ENCODE measurements at regions not wholly inside any gene's neighbourhood (a gene's known extent, or its start where the extent isn't known, plus 50 kb on each side); places are given as distances from the start of the nearest gene placed in this dataset.

DNA sequence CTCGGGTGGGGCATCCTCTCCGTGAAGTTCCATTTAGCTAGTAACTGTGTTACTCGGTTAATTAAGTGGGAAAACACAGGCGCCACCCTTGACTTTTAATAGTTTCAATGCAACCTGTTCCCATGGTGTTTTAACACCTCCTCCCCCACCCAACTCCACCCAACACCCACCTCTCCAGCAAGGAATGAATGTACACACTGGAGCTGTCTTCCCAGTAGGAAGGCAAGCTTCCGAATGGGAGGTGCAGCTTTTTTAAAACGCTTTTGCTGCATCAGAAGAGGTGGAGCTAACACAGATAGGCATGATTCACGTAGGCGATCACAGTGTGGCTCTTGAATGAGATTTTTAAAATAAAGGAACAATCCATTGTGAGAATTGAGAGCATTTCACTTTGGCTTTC is 73.8 kb upstream of the AGAP1 start:
- TF ChIP-seq CTCF (conservative IDR thresholded peaks at IDR 0.05 in 1 of 2, IDR thresholded peaks at IDR 0.05 in 1 of 2; ENCODE audit: extremely low read depth in 1 of 2, insufficient read depth in 1 of 2, low read depth in 1 of 2, low read length in 2 of 2) (no peak), EZH2 (IDR thresholded peaks at IDR 0.05; ENCODE audit: borderline replicate concordance, low read length) (no peak)
